NCI-H146 (cell line): ENCODE measurements at regions not wholly inside any gene's neighbourhood (a gene's known extent, or its start where the extent isn't known, plus 50 kb on each side); places are given as distances from the start of the nearest gene placed in this dataset.

Source experiments
- DNase-seq: peaks from one replicate; lab custom pipeline; 2025; lab: John Stamatoyannopoulos, UW

GRCh38 chr12:60240891-60241290, 645.1 kb downstream of the SLC16A7 start:
- no peak for DNase-seq

GRCh38 chr12:60251091-60251490, 655.3 kb downstream of the SLC16A7 start:
- no peak for DNase-seq

- no peak for DNase-seq
Observed at GRCh38 chr12:60252359-60253096, 656.7 kb downstream of the SLC16A7 start.

- no peak for DNase-seq
Observed at GRCh38 chr12:60255044-60255443, 659.2 kb downstream of the SLC16A7 start.

- DNase-seq, result no peak
Observed at GRCh38 chr12:60257063-60257462, 661.2 kb downstream of the SLC16A7 start.

- DNase-seq, result no peak
Observed at GRCh38 chr12:60259225-60259624, 663.4 kb downstream of the SLC16A7 start.

- no peak for DNase-seq
Observed at GRCh38 chr12:60262378-60262777, 666.5 kb downstream of the SLC16A7 start.

GRCh38 chr12:60263161-60263560, 667.3 kb downstream of the SLC16A7 start:
- no peak for DNase-seq

GRCh38 chr12:60263836-60264493, 668.1 kb downstream of the SLC16A7 start:
- no peak for DNase-seq

- DNase-seq, result no peak
Observed at GRCh38 chr12:60265741-60266140, 669.9 kb downstream of the SLC16A7 start.

- no peak for DNase-seq
Observed at GRCh38 chr12:60266381-60266852, 670.6 kb downstream of the SLC16A7 start.

- no peak for DNase-seq
Observed at GRCh38 chr12:60269611-60270269, 673.9 kb downstream of the SLC16A7 start.

- no peak for DNase-seq
Observed at GRCh38 chr12:60271816-60272215, 676.0 kb downstream of the SLC16A7 start.

GRCh38 chr12:60278209-60278608, 682.4 kb downstream of the SLC16A7 start:
- DNase-seq, result no peak

- DNase-seq, result no peak
Observed at GRCh38 chr12:60279221-60279620, 683.4 kb downstream of the SLC16A7 start.

GRCh38 chr12:60281522-60281921, 685.7 kb downstream of the SLC16A7 start:
- no peak for DNase-seq

GRCh38 chr12:60290532-60290931, 694.7 kb downstream of the SLC16A7 start:
- DNase-seq, result no peak

GRCh38 chr12:60308366-60308991, 712.6 kb downstream of the SLC16A7 start:
- no peak for DNase-seq

GRCh38 chr12:60311940-60312339, 716.1 kb downstream of the SLC16A7 start:
- no peak for DNase-seq

- no peak for DNase-seq
Observed at GRCh38 chr12:60317361-60317760, 721.5 kb downstream of the SLC16A7 start.

GRCh38 chr12:60324746-60325145, 728.9 kb downstream of the SLC16A7 start:
- DNase-seq, result no peak

GRCh38 chr12:60333461-60333860, 737.6 kb downstream of the SLC16A7 start:
- DNase-seq, result no peak

- no peak for DNase-seq
Observed at GRCh38 chr12:60335745-60336144, 739.9 kb downstream of the SLC16A7 start.
